Fibroblast of skin of scalp (primary cell): ENCODE measurements at regions not wholly inside any gene's neighbourhood (a gene's known extent, or its start where the extent isn't known, plus 50 kb on each side); places are given as distances from the start of the nearest gene placed in this dataset.

Experiments
- DNase-seq: peaks from one replicate; pipeline ENCODE4 v3.0.0-alpha.2; 2013

DNA sequence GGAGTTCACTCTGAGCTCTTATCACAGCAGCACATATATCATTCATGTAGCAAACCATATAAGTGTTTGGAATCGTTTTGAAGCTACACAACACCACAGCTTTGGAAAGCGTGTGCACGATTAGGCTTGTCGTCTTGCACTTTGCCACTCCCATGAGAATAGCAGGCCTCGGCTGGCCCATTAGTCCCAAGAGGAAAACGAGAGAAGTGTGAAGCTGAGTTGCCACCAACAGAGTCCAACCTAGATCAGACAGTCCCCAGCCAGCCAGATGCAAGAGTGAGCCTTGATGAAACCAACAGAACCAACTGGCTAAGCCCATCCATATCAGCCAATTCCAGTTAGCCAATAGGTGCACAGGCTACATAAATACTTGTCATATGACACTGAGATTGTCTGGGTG lies 238.4 kb downstream of the C1orf94 start:
- no peak for DNase-seq

DNA sequence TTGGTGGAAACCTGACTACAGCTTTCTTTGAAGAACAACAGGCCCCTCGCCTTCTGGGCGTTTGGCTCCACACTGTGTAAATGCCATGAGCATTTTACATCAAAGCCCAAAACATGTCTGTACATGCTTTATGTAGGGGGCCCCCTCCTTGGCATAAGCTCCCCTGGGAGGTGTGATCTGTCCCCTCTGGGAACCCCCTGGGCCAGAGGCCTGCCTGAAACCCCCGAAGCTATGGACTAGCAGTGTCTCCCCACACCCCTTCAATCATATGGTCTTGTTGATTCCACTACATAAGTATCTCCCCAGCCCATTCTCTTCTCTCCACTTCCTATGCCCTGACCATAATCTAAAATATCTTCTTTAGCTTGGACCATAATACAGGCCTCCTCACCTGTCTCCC lies 241.5 kb downstream of the C1orf94 start:
- no peak for DNase-seq

DNA sequence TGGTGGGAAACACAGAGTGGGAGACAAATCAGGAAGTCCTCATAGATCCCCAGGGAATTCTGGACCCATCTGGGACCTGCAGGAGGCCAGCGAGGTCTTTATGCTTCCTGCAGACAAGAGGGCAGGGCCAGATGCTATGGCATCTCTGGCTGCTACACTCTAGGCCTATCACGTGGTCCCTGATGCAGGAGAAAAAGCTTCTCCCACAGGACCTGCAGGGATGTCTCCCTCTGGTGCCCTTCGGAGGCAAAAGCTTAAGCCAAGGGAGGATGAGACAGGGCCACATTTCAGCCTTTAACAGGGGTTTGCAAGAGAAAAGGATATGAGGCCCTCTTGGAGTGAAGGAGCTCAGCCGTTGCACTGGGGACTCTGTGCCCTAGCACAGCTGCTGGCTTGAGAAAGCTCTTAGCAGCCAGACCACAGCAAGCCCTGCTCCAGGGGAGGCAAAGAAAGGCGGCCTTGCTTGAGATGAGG lies 243.0 kb downstream of the C1orf94 start:
- DNase-seq: peak; percentile 34

DNA sequence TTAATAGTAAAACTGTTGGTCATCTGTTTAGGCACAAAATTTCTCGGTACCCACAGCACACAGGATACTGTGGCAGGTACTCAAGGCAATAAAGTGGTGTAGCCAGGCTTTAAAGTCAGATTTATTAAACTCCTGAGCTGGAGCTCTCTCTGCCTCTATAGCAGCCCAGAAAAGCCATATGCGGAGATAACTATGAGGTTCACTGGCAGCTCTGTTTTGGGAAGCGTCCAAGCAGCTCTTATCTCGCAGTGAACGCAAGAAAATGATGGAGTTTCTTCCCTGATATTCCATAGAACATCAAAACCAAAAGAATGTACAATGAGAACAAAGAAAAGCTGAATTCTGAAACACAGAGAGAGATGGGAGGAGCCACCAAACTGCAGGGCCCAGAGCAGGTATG lies 248.3 kb downstream of the C1orf94 start:
- no peak for DNase-seq

DNA sequence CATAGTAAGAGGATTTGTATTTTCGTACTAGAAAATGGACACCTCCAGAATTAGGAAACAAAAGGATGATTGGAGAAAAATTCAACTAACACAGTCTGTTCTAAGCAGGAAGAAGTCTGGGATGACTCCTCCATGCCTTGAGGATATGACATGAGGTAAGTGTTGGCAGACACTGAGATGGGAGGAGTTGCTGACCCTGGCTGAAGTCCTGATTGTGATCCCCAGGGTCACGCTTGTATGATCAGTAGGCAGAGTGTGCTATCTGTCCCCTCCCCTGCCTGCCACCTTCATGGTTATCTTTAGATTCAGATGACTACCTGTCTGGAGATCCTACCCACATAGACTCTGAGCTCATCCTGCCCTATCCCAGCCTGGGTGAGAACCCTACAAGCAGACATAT lies 249.1 kb downstream of the C1orf94 start:
- DNase-seq: no peak

DNA sequence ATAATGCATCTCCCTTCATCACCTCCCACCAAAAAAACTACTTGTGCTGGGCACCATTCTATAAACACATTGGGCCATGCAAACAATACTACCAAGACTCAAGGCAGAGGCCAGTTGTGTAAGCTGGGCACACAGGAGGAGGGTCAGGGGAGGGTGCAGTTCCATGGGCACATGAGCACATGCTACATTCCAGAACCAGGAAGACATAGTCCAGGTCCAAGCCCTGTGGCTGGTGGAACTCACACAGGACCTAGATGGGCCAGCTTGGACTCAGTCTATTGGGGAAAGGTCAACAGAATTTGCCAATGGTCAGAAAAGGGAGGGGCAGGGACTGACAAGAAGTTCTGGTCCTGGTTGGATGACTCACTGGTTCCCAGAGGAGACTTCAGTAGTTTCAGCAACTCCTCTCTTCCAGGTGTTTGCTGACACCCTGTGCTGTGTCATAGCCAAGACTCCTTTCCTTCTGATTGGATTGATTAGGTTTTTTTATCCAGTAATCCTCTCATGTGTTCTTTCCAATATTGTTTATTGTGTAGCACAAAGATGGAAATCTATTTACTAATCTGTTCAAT lies 249.7 kb downstream of the C1orf94 start:
- DNase-seq: no peak

DNA sequence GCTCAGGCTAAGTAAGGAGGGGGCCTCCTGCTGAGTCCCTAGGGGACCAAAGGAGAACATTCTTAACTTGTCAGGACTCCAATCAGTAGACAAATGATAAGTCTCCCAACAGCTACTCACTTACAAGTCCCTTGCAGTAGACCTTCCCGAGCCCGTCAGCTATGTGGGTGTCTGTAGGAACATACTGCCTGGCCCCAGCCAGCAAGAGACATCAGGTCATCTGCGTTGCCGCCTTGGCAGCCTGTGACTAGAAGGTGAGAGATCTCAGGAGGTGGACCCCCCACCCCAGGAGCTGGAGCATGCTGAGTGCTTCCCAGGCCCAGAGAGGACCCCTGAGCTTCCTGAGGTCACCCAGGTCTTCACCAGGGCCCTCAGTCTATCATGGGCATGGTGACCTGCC lies 250.5 kb downstream of the C1orf94 start:
- DNase-seq: no peak

DNA sequence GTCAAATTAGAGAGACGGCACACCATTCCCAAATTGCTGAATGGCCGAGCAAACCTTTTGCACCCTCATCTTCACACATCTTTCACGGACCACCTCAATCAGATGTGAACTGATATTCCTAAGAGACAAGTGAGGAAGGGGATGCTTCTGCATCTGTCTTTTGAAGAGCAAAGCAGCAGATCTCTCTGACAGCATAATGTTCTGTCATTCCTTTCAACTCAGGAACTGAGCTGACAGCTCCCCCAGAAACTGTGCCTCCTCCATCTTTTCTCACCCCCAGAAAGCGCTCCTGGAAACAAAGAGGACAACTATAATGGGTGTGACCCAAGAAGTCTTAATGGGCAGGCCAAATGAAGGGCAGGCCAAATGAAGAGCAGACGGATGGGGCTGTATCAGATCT lies 256.4 kb downstream of the C1orf94 start:
- no peak for DNase-seq

DNA sequence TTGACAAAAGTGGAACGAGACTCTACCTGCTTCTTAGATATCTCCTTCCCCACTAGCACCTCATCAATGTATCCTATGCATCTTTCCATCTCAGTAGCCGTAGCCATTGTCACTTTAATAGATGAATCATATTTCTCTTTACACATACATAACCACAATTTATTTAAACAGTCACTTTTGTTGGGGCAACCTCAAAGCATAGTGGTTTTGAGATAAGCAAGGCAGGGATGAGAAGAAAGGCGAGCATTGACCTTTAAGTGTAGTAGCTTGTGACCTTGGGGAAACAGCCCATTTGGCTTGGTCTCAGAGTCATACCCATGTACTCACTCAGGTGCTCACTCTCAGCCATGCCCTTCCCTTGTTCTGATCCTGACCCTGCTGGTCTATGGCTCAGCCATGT lies 260.1 kb downstream of the C1orf94 start:
- no peak for DNase-seq

DNA sequence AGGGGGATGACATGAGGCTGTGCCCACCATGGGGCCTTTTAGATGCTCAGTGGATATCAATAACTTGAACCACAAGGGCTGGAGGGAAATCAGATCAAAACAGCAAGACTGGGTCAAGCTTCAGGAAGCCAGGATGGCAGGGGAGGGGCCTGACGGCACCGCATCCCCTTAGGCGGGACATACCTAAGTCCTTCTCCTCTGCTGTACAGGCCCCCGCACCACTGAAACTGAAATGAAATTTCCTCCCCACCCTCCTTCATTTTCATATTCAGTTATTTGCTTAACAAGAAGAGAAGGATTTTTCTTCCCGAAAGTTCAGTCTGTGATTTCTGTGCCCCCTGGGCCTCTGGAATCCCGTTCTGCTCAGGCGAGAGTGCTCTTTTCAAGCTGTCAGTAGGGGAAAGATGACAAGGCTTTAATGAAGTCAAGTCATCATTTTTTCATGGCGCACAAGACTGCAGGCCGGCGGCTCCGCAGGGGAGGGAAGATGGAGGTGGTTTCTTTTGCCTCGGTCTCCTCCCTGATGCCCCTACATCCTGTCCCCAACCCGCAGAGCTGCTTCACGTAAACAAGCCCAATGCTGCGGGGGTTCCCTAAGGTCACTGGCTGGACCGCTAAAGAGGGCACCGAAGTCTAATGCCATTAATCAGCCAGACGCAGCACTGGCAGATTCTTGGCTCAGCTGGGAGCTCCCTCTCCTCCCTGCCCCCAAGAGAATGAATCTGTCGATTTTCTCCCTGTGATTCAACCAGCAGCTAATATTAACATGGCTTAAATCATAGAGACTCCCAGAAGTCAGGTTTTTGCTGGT lies 264.8 kb downstream of the C1orf94 start:
- peak; percentile 19 for DNase-seq

DNA sequence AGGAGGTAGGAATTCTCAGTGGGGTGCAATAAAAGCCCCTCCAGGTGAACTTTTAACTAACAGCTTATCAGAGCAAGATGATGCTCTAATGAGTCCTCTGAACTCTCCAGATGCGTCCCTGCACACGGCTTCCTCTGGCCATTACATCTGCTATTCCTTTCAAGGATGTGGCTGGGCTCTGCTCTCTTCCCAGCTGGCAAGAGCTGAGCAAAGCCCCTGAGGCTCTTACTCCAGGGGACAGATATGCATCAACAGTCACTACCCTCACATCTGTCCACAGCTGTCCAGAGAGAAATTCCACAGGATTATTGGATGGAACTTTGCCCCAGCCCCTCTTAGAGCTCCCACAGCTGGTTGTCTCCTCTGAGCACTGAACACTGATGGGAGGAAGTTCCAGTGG lies 267.8 kb downstream of the C1orf94 start:
- DNase-seq: no peak

DNA sequence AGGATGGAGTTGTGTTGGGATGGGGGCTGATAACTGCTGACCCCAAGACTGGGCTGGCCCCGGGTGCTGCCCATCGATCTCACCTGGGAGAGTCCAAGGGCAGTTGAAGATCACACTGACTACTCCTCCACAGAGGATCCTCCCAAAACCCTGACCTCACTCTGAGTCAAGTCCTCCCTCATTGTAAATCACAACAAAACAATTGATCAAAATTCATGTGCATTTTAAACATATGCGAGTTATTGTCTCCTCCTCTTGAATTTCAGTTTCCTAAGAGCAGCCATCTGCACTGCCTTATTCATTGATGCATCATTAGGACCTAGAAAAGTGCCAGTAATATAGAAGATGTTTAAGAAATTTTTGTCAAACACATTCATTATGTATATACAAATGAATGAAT lies 273.6 kb downstream of the C1orf94 start:
- DNase-seq: no peak

DNA sequence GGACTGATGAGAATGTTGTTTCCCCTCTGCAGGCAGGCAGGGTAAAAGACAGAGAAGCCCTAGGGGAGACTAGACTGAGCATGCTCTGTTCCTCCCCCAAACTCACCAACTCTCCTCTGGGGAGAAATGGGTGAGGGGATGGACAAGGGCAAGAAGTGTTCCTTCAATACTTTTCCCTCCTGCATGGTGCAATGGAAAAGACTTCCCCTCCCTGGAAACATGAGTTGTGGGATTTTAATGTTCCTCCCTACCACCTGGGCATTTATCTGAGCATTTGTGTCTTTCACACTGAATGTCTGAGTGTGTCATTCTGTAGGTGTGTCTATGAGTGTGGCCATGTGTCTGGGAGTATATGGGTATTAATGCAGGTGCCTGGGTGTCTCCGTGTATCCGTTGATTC lies 275.7 kb downstream of the C1orf94 start:
- no peak for DNase-seq

DNA sequence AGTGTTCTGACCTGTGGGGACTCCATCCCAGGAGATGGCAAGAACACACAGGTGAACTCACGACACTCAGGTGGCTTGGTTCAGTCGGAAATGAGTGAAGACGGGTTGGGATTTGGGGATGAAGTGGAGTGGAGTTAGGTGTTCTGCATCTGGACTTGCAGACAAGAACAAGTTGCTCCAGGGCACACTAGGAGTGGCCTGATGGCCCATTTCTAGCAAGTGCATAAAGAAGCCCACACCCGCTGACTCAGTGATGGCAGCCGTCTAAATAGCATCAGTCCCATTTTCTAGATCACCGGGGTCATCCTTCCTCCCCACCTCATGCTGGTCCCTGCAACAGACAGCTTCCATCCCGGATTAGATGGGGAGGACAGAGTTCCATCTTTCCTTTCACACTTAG lies 278.4 kb downstream of the C1orf94 start:
- no peak for DNase-seq

DNA sequence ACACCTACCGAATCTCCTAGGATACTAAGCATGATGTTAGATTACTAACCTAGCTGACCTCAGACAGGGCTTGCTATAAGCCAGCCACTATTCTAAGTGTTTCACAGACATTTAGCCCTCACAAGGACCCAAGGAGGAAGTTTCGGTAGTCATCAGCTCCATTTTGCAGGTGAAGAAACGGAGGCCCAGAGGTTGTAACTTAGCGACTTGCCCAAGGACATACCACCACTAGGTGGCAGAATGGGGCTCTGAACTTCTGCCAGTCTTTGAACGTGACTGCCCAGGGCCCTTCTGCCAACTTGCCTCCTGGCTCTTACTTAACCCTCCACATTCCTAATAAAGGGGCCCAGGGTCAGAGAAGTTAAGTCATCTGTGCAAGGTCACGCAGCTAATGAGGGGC lies 283.5 kb downstream of the C1orf94 start:
- peak; percentile 21 for DNase-seq

DNA sequence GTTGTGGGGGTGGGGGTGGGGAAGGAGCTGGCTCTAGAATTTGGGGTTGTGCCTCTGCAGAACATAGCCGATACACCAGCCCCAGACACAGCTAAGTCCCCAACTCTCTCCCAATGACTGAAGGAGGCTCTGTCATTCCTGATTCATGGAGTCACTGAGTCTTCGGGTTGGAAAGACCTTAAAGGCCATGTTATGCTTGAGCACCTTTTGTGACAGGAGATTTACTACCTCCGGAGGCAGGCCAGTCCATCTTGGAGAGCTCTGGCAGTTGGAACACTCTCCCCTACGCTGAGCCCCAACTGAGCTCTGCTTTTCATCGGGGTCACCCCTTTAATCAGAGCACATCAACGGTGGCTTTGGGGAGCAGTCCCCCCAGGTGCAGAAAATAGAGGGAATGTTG lies 284.4 kb upstream of the GJB5 start:
- DNase-seq: no peak

DNA sequence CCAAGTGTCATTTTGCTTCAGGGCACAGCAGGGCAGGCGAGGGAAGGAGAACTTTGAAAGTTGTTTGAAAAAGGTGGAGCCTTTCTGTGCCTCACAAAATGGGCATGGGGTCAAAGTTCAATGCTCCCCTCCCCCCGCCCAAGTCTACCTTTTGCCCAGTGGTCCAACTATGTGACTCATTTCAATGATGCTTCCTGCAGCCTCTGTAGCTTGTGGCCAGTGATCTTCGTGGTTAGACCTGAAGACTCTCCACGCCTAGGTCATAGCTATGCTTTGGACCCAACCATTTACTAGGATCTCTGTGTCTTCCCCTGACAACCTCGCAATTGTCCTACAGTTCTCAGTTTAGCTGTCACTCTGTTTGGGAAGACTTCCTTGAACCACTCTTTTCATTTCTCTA lies 280.3 kb upstream of the GJB5 start:
- no peak for DNase-seq

DNA sequence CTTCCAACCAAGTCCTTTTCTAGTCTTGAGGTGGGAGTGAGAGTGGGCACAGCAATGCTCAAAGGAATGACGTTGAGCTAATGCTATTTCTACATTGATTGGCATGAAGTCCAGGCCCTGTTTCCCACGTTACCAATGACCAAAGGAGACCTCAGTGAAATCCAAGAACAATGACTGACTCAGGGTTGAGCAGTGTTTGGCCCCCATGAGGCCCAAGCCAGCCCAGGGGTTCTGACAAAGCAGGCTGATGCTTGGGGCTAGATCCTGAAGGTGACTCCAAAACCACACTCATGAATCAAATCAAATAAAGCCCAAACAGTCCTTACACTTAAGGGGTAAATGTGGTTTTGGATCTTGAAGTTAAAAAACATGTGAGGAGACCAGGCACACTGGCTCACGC lies 278.5 kb upstream of the GJB5 start:
- no peak for DNase-seq

DNA sequence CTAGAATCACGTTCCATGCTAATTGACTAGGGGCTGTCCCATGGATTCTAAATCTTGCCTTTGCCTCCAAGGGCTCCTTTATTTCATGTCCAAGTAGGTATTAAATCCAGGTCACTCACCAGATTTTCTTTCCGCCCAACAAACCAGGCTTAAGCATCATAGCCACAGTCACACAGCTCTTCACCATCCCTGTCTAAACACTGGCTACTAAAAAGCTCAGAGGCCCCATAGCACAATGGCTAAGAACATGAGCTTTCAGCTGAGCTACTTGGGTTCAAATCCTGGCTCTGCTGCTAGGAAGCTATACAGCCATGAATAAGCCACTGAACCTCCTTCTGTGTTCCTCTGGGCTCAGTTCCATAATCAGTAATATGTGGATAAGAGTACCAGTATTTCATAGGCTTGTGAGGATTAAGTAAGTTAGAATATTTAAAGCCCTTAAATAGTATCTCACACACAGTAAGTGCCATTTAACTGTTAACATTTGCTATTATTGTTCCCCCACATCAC lies 277.2 kb upstream of the GJB5 start:
- DNase-seq: no peak

DNA sequence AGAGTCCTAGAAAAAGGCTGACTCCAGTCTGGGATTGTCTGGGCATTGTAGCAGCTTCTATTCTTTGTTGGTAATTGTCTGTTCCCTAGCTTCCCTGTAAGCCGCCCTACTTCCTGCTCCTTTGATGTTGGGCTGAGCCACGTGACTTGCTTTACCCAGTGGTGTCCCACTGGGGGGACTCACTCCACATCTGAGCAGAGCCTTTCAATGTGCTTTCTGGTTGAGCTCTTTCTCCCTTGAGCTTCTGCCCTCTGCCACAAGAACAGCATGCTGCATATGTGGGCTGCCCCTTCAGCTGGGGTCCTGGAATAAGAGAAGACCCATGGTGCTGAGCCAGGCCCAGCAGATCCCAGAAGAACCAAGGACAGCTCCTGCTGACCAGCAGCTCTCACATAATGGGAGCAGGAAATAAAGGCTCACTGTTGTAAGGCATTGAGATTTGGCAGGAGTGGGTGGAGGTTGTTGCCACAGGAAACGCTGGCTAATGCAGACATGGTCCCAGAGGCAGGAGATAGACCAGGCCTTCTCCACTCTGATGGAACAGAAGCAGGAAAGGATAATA lies 276.3 kb upstream of the GJB5 start:
- no peak for DNase-seq

DNA sequence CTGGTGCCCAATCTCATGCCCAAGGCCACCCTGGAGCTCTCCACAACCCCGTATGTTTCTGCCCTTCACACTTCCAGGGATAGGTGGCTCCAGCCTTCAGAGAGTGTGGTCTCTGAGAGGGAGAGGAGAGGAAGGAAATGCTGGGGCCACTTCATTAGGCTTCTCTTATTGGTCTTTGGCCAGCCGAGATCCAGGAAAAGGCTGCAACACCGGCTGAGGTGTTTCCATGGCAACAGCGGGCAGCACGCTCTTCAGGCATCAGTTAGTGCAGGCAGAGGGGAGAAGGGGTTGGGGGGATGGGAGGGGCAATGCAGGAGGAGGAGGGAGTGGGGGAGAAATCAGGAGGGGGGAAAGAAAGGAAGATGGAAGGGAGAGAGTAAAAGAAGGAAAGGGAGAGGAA lies 275.1 kb upstream of the GJB5 start:
- no peak for DNase-seq

DNA sequence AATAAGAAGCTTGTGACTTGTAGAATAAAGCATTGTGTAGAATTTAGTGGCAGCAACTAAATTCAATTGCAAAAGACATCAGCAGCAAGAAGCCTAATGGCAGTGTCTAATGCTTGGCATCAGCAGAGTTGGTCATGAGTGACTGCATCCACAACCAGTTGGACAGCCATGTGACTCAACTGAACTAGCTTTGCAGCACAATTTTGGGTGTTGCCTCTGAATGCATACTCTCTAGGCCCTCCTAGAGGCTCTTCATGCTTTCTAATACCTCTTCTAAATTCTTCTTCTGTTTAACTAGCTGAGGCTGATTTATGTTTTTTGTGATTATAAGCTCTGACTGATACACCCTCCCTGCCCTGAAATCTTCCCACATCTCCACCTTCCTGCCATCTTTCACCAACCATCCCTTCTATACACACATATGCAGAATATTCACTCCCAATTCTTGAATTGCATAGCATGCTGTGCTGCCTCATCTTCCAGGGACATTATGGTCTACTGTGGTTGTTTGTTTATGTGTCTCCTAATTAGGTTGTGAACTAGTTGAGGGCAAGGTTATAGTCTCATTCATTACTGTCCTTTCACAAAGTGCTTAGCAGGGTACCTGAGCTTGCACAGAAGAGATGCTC lies 266.7 kb upstream of the GJB5 start:
- no peak for DNase-seq

DNA sequence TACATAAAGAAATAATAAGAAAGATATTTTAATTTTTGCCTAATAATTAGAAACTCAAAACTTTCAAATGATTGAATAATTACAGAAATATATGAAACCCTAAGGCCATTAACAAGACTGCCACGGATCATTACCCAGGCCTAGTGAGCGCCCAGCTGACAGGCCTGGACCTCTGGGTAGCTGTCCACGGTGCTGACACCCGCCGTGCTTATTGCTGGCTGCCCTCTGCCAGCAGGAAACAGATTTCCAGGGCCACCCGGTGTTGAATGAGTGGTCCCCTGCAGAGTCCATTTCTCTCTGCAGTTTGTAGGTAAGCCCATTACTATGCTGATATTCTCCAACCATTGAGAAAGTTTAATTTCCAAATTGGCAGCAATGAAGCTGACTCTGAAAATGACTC lies 254.4 kb upstream of the GJB5 start:
- peak; percentile 33 for DNase-seq

DNA sequence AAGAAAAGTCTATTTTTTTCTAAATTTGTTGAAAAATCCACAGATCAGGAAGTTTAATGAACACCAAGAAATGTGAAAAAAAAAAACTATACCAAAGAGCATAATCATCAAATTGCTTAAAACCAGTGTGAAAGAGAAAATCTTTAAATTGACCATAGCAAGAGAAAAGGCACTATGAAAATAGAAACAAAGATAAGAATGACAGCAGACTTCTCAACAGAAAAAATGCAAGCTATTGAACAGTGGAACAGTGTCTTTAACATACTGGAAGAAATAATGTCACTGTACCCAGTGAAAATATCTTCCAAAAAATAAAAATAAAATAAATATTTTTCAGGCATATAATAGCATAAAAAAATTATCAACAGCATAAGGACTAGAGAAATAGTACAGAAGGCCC lies 243.0 kb upstream of the GJB5 start:
- no peak for DNase-seq
